ENCODE measurements at regions not wholly inside any gene's neighbourhood (a gene's known extent, or its start where the extent isn't known, plus 50 kb on each side); places are given as distances from the start of the nearest gene placed in this dataset.

GRCh38 chr4:136818811-136819330 is 713.4 kb downstream of the PCDH18 start:
- TF ChIP-seq ZNF217 (IDR thresholded peaks at IDR 0.05) = no peak
- no peak for TF ChIP-seq ZNF384 (IDR thresholded peaks at IDR 0.05; ENCODE audit: borderline replicate concordance, low read depth, low read length)
- no peak for TF ChIP-seq CTCF (IDR thresholded peaks at IDR 0.05 in 2 of 3, conservative IDR thresholded peaks at IDR 0.05 in 1 of 3; ENCODE audit: control insufficient read depth in 2 of 3, extremely low read depth in 1 of 3, insufficient read depth in 1 of 3, low read depth in 3 of 3, low read length in 3 of 3)
- no peak for TF ChIP-seq RBBP5 (conservative IDR thresholded peaks at IDR 0.05)
- TF ChIP-seq CREB1 (IDR thresholded peaks at IDR 0.05; ENCODE audit: low read depth) = no peak
- TF ChIP-seq, protein P1, sequence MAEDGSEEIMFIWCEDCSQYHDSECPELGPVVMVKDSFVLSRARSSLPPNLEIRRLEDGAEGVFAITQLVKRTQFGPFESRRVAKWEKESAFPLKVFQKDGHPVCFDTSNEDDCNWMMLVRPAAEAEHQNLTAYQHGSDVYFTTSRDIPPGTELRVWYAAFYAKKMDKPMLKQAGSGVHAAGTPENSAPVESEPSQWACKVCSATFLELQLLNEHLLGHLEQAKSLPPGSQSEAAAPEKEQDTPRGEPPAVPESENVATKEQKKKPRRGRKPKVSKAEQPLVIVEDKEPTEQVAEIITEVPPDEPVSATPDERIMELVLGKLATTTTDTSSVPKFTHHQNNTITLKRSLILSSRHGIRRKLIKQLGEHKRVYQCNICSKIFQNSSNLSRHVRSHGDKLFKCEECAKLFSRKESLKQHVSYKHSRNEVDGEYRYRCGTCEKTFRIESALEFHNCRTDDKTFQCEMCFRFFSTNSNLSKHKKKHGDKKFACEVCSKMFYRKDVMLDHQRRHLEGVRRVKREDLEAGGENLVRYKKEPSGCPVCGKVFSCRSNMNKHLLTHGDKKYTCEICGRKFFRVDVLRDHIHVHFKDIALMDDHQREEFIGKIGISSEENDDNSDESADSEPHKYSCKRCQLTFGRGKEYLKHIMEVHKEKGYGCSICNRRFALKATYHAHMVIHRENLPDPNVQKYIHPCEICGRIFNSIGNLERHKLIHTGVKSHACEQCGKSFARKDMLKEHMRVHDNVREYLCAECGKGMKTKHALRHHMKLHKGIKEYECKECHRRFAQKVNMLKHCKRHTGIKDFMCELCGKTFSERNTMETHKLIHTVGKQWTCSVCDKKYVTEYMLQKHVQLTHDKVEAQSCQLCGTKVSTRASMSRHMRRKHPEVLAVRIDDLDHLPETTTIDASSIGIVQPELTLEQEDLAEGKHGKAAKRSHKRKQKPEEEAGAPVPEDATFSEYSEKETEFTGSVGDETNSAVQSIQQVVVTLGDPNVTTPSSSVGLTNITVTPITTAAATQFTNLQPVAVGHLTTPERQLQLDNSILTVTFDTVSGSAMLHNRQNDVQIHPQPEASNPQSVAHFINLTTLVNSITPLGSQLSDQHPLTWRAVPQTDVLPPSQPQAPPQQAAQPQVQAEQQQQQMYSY (CRISPR knock-in tag; IDR thresholded peaks at IDR 0.05) = no peak
- no peak for TF ChIP-seq EZH2 (IDR thresholded peaks at IDR 0.05; ENCODE audit: borderline replicate concordance, control insufficient read depth, low read depth, low read length)
